Naive B cell (primary cell): ENCODE measurements at regions not wholly inside any gene's neighbourhood (a gene's known extent, or its start where the extent isn't known, plus 50 kb on each side); places are given as distances from the start of the nearest gene placed in this dataset.

ENCODE experiments used
- ATAC-seq, 2 donors: fragments of 150-1000 bp; cut with Tn5 transposase; 2 replicates each; pipeline ENCODE4 v1.10.0; 2021; ENCODE audit warnings: low read depth in 2 of 2, mild to moderate bottlenecking in 2 of 2, moderate library complexity in 2 of 2
- DNase-seq: peaks from one replicate; pipeline ENCODE4 v3.0.0; 2022
- H3K27ac Mint-ChIP-seq, 6 donors: one replicate each; pipeline ENCODE4 v1.8.0; 2020 to 2022; ENCODE audit warnings: mild to moderate bottlenecking in 6 of 6, mixed read lengths in 6 of 6, moderate library complexity in 5 of 6, inconsistent platforms in 2 of 6
- H3K27me3 Mint-ChIP-seq, 3 donors: one replicate each; pipeline ENCODE4 v1.8.0; 2021 to 2022; ENCODE audit warnings: mixed read lengths in 3 of 3, mild to moderate bottlenecking in 1 of 3
- H3K36me3 Mint-ChIP-seq, 2 donors: one replicate each; pipeline ENCODE4 v1.8.0; 2020 to 2022; ENCODE audit warnings: mixed read lengths in 2 of 2, inconsistent platforms in 1 of 2, mild to moderate bottlenecking in 1 of 2
- H3K4me1 Mint-ChIP-seq, 3 donors: one replicate each; pipeline ENCODE4 v1.8.0; 2020 to 2022; ENCODE audit warnings: mixed read lengths in 3 of 3, inconsistent platforms in 1 of 3, mild to moderate bottlenecking in 1 of 3, moderate library complexity in 1 of 3
- H3K4me3 Mint-ChIP-seq, 8 donors: one replicate each; pipeline ENCODE4 v1.8.0; 2020 to 2022; ENCODE audit warnings: mild to moderate bottlenecking in 8 of 8, mixed read lengths in 8 of 8, moderate library complexity in 8 of 8, inconsistent platforms in 2 of 8
- H3K9me3 Mint-ChIP-seq, 7 donors: one replicate each; pipeline ENCODE4 v1.8.0; 2020 to 2022; ENCODE audit warnings: mixed read lengths in 7 of 7, mild to moderate bottlenecking in 5 of 7, inconsistent platforms in 2 of 7, moderate library complexity in 1 of 7

DNA sequence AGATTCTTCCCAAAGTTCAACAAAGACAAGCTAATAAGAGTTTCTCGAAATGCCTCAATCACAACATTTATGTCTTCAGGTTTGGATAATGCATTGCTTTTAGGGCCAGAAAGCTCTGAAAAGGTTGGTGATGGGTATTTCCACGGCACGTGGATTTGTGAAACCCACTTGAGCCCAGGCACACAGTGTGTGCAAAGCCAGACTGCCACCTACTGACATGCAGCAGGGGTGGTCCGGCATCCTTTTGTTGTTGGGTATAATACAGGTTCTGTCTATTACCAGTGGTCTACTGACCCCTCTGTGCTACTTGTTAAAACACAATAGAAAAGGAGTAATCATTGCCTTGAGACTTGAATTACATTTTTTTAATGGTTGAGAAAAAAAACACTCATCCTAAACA lies 225.6 kb downstream of the RAP2A start:
- Mint-ChIP-seq H3K27me3 (peaks cover 0 to 15% (median 11%) of the 10 kb centered on the region in 3 donors), H3K27ac (no peak overlapping the region), H3K4me1 (no peaks in the 10 kb centered on the region), H3K4me3 (no peak overlapping the region), H3K9me3 (peaks cover 0 to 3% (median 0%) of the 10 kb centered on the region in 7 donors), H3K36me3 (no peaks in the 10 kb centered on the region)
- no peak for DNase-seq
- no peak for ATAC-seq

DNA sequence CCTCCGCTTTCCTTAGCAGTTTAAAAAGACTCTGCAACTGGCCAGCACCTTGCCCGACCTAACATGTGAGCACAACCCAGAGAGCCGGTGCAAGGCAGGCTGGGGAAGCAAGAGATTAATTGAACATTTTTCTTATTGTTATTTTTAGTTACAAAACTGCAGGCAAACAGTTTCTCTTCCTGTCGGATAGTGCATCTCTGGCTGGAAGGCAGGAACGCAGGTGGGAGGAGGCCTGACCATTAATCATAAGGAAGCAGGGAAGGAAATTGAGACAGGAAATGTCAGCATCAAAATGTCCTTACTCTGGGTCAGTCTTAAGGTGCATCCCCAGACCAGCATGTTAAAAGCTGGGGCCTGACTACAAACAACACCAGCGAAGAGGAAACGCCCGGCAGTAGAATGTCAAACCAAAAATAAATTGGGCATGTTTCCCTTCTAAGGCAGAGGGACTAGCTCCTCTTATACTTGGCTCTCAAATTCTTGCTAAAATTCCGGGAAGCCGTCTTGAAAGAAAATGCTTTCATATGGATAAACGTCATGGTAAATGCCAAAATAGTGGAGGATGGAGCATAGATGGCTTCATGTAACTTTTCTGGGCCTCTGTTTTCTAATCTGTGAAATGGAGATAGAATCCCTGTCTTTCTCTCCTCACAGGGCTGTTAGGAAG lies 226.8 kb downstream of the RAP2A start:
- Mint-ChIP-seq H3K4me3 (no peak overlapping the region), H3K9me3 (peaks cover 0 to 3% (median 0%) of the 10 kb centered on the region in 7 donors), H3K4me1 (no peaks in the 10 kb centered on the region), H3K27me3 (peaks cover 0 to 15% (median 11%) of the 10 kb centered on the region in 3 donors), H3K27ac (no peak overlapping the region), H3K36me3 (no peaks in the 10 kb centered on the region)
- DNase-seq (no peak), ATAC-seq (no peak)

DNA sequence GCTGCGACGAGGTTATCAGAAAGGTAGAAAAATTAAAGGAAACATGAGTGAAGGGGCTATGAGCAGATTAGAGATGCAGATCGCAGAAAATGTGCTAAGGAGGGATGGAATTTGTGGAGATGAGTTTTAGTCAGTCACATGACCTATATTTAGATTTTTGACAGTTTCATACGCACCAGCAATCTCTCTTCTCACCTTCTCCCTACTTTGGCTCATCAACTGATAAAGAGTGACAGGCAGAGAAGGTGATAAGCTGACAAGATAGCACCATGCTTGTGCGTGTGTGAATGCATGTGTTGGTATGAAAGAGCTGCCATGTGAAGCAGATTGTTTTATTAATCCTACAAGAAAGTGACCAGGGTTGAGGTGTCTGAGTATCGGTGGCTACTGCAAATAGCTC lies 252.6 kb downstream of the RAP2A start:
- no peaks in the 10 kb centered on the region for H3K4me1 Mint-ChIP-seq
- no peak overlapping the region for H3K4me3 Mint-ChIP-seq
- peaks cover 2 to 23% (median 5%) of the 10 kb centered on the region in 7 donors for H3K9me3 Mint-ChIP-seq
- no peak overlapping the region for H3K27ac Mint-ChIP-seq
- no peak for ATAC-seq
- H3K36me3 Mint-ChIP-seq: no peaks in the 10 kb centered on the region
- H3K27me3 Mint-ChIP-seq: peaks cover 0 to 4% (median 0%) of the 10 kb centered on the region in 3 donors
- DNase-seq: no peak

DNA sequence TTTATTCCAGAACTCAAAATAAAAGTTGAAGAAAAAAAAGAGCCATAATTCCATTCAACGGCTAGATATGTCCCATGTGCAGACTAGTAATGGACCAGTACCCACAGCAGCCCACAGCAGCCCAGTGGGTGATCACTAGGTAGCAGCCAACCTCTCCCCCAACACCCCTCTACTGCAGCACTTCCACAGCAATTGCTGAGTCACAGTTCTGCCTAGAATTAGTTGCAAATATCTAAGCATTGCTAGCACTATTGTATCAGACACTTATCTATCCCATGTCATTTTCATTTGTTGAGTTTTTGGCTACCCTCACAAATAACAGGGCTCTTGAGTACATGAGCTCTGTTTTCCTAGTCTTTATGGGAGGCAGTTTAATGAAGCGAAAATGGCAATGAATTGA lies 258.7 kb downstream of the RAP2A start:
- DNase-seq: no peak
- H3K36me3 Mint-ChIP-seq: no peaks in the 10 kb centered on the region
- H3K4me1 Mint-ChIP-seq: no peaks in the 10 kb centered on the region
- no peak for ATAC-seq
- H3K9me3 Mint-ChIP-seq: peaks cover 3 to 24% (median 8%) of the 10 kb centered on the region in 7 donors
- no peak overlapping the region for H3K27ac Mint-ChIP-seq
- H3K4me3 Mint-ChIP-seq: no peak overlapping the region
- H3K27me3 Mint-ChIP-seq: no peaks in the 10 kb centered on the region

DNA sequence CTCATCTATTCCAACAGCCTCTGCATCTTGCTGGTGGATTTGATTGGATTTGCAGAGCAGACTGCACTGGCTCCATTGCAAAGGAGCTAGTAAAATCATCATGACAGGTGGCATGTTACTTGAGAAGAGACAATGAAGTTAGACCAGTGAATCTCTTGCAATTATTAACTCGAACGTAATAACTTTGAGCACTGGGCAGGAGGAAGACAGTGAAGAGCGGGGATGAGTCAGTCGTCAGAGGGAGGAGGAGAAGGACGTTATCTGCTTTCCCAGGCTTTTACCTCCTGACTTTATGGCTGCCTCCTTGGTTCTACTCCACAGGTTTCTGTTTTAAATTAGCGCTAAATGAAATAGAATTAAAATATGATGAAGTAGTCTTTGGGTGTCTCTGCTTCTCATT lies 257.8 kb upstream of the IPO5 start:
- DNase-seq (no peak), ATAC-seq (no peak)
- H3K27ac Mint-ChIP-seq: no peak overlapping the region
- H3K36me3 Mint-ChIP-seq: no peaks in the 10 kb centered on the region
- H3K4me3 Mint-ChIP-seq: no peak overlapping the region
- H3K9me3 Mint-ChIP-seq: peaks cover 2 to 16% (median 8%) of the 10 kb centered on the region in 7 donors
- no peaks in the 10 kb centered on the region for H3K4me1 Mint-ChIP-seq
- H3K27me3 Mint-ChIP-seq: peaks cover 0 to 4% (median 0%) of the 10 kb centered on the region in 3 donors

DNA sequence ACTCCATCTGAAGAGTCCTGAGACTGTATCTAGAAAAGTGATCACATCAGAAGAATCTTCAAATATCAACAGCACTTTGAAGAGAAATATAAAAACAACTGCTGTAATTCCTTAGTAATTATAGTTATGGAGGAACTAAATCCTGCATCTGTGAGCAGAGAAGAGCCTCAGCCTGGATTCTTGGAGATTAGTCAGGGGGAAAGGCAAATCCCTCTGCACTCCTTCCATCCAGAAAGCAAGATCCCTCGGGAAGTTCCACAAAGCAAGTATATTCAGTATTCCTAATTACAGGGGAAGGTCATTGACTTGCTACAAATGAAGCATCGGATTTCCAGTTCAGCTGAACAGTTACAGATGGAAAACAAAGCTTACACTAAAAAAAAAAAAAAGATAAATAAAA lies 256.6 kb upstream of the IPO5 start:
- ATAC-seq: no peak
- Mint-ChIP-seq H3K4me3 (no peak overlapping the region), H3K27ac (no peak overlapping the region), H3K4me1 (no peaks in the 10 kb centered on the region), H3K9me3 (peaks cover 0 to 16% (median 3%) of the 10 kb centered on the region in 7 donors), H3K27me3 (peaks cover 0 to 4% (median 0%) of the 10 kb centered on the region in 3 donors), H3K36me3 (no peaks in the 10 kb centered on the region)
- no peak for DNase-seq

DNA sequence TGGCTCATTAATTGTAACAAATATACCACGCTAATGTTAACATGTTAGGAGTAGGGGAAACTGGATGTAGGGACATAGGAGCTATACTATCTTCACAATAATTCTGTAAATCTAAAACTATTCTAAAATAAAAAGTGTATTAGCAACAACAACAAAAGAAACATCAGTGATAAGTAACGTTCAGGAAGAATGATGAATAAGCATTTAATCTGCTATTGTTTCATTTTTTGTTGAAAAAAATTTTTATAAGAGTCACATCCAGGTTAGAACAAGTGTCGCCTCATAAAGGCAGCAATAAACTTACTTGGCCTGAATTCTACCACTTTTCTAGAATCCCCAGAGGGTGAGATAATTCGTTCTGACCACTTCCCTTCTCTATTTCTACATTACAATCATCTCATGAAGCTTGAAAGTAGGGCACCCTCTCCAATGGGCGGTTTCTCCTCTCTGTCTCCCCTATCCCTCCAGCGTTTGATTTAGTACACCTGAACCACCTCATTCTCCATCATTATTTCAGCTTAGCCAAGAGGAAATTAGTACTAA lies 253.1 kb upstream of the IPO5 start:
- no peaks in the 10 kb centered on the region for H3K36me3 Mint-ChIP-seq
- ATAC-seq: no peak
- peaks cover 0 to 4% (median 0%) of the 10 kb centered on the region in 3 donors for H3K27me3 Mint-ChIP-seq
- DNase-seq: no peak
- H3K4me3 Mint-ChIP-seq: no peak overlapping the region
- H3K27ac Mint-ChIP-seq: no peak overlapping the region
- no peaks in the 10 kb centered on the region for H3K4me1 Mint-ChIP-seq
- H3K9me3 Mint-ChIP-seq: peaks cover 0 to 7% (median 3%) of the 10 kb centered on the region in 7 donors

DNA sequence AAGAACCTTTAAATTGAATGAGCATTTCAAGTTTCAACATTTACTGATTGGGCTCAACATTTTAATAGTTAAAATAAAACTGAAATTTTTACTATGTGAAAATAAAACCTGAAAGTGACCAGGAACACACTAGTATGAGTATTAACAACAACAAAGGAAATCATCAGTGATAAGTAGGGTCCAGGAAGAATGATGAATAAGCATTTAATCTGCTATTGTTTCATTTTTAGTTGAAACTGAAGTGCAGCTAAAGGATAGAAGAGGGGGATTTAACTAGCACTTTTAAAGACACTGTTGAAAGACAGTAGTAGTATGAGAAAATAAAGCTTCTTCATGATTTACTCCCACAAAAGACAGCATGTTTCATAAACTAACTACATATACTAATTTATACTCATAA lies 250.9 kb upstream of the IPO5 start:
- ATAC-seq: no peak
- Mint-ChIP-seq H3K36me3 (no peaks in the 10 kb centered on the region), H3K27ac (no peak overlapping the region), H3K4me3 (no peak overlapping the region), H3K4me1 (no peaks in the 10 kb centered on the region), H3K27me3 (peaks cover 0 to 10% (median 0%) of the 10 kb centered on the region in 3 donors), H3K9me3 (peaks cover 0 to 12% (median 3%) of the 10 kb centered on the region in 7 donors)
- DNase-seq: no peak

DNA sequence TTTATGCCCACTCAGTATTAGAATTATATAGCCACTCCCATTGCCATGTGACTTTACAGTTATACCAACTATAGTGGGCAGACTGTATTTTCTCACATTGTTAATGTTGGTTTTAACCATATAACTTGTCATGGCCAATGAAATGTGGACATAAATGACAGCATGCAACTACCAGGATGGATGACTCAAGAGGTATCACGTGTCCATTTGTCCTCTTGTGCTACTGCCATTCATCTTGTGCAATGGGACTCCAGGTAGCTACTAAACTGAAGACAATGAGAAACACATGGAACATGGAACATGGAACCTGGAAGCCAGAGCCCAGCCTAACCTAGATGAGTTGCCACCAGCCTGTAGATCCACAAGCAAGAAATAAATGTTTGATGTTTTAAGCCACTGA lies 242.7 kb upstream of the IPO5 start:
- Mint-ChIP-seq H3K27ac (no peak overlapping the region), H3K27me3 (peaks cover 0 to 7% (median 0%) of the 10 kb centered on the region in 3 donors), H3K4me1 (no peaks in the 10 kb centered on the region), H3K4me3 (peak overlapping the region in 1 of 8 donors; percentile 6), H3K9me3 (peaks cover 1 to 20% (median 4%) of the 10 kb centered on the region in 7 donors), H3K36me3 (no peaks in the 10 kb centered on the region)
- ATAC-seq (no peak), DNase-seq (no peak)

DNA sequence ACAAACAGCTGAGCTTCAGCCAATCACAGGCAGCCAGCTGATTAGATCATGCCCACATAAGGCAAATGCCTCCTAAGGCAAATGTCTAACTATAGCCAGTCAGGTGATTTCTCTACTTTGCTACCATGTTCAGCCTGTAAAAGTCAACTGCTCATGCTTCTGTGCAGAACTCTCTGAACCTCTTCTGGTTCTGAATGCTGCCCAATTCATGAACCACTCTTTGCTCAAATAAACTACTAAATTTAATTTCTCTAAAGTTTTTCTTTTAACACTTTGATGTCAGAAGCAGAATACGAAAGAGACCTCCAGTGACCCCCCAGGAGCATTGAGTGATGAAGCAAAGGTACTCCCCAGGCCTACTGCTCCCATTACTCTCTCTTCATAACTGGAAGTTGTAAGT lies 240.7 kb upstream of the IPO5 start:
- Mint-ChIP-seq H3K36me3 (no peaks in the 10 kb centered on the region), H3K4me1 (no peaks in the 10 kb centered on the region), H3K9me3 (peaks cover 0 to 20% (median 4%) of the 10 kb centered on the region in 7 donors), H3K27me3 (no peaks in the 10 kb centered on the region), H3K4me3 (no peak overlapping the region), H3K27ac (no peak overlapping the region)
- DNase-seq: no peak
- ATAC-seq: no peak

DNA sequence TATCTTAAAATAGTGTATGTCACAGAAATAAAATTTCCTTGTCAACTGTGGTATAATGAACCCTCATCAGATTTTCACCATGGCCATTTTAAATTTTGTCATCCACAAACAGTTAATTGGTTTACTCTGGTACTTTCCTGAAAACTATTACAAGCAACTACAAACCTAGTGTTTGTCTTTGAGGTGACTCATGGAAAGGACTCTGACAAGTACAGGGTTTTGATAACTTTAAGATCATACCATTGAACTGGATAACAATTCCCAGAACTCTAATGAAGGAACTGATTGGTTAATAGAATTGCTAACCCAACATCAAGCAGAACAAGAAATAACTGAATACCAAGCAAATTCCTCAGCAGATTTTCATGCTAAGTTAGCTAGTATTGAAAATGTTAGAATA lies 237.7 kb upstream of the IPO5 start:
- H3K27ac Mint-ChIP-seq: no peak overlapping the region
- no peaks in the 10 kb centered on the region for H3K27me3 Mint-ChIP-seq
- DNase-seq (no peak), ATAC-seq (no peak)
- H3K9me3 Mint-ChIP-seq: peaks cover 0 to 20% (median 4%) of the 10 kb centered on the region in 7 donors
- no peaks in the 10 kb centered on the region for H3K36me3 Mint-ChIP-seq
- H3K4me1 Mint-ChIP-seq: no peaks in the 10 kb centered on the region
- H3K4me3 Mint-ChIP-seq: no peak overlapping the region

DNA sequence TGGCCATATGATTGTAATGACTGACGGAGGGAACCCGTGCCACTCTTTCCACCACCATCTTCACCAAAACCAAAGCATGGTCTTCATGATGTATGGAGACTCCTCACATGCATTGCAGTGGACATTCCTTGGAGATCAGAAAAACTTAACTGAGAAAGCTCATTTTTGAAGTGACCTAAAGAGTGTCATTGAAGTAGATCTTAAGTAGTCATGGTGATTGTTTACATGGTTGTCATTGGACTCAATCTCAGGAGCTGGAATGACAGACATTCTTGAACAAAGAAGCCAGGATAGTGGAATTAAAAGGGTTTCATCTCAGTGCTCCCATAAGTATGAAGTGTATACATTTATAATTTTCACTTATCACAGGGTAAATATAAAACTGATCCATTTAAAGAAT lies 236.7 kb upstream of the IPO5 start:
- Mint-ChIP-seq H3K9me3 (peaks cover 0 to 15% (median 4%) of the 10 kb centered on the region in 7 donors), H3K36me3 (no peaks in the 10 kb centered on the region), H3K4me1 (no peaks in the 10 kb centered on the region), H3K4me3 (no peak overlapping the region), H3K27me3 (no peaks in the 10 kb centered on the region), H3K27ac (no peak overlapping the region)
- ATAC-seq: no peak
- DNase-seq: no peak

DNA sequence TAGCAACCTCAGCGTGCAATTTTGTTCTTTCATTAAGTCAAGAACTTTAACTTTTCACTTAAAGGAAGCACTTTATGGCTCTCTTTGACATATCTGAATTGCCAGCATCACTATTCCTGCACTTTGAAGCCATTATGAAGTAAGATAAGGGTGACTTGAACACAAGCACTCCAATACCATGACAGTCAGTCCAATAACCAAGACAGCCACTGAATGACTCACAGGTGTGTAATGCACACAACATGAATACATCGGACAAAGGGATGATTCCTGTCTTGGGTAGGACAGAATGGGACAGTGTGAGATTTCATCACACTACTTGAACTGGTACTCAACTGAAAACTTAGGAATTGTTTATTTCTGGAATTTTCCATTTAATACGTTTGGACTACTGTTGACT lies 233.7 kb upstream of the IPO5 start:
- H3K9me3 Mint-ChIP-seq: peaks cover 0 to 8% (median 0%) of the 10 kb centered on the region in 7 donors
- no peak overlapping the region for H3K4me3 Mint-ChIP-seq
- H3K27ac Mint-ChIP-seq: no peak overlapping the region
- H3K27me3 Mint-ChIP-seq: no peaks in the 10 kb centered on the region
- H3K36me3 Mint-ChIP-seq: no peaks in the 10 kb centered on the region
- no peak for ATAC-seq
- DNase-seq: no peak
- no peaks in the 10 kb centered on the region for H3K4me1 Mint-ChIP-seq

DNA sequence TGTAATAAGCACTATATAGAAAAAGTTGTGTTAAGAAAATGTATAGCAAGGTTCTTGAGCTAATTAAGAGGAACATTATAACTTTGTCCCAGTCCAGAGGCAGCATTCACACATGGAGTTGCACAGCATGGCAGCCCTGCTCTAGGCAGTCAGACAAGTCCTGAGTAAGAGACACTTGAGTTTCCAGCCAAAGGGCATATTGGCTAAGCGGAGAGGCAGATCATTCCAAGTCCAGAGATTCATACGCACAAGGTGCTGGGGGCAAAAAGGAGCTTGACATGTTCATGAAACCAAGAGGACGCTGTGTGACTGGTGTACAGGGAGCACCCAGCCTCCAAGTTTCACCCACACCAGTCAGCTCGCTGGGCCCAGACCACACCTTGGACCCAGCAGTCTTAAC lies 232.6 kb upstream of the IPO5 start:
- no peak for ATAC-seq
- no peaks in the 10 kb centered on the region for H3K27me3 Mint-ChIP-seq
- peaks cover 0 to 8% (median 0%) of the 10 kb centered on the region in 7 donors for H3K9me3 Mint-ChIP-seq

More for the DNA sequence above, 232.6 kb upstream of the IPO5 start:
- no peak overlapping the region for H3K4me3 Mint-ChIP-seq
- DNase-seq: no peak
- H3K4me1 Mint-ChIP-seq: no peaks in the 10 kb centered on the region
- no peaks in the 10 kb centered on the region for H3K36me3 Mint-ChIP-seq
- no peak overlapping the region for H3K27ac Mint-ChIP-seq
